ENCODE measurements at regions not wholly inside any gene's neighbourhood (a gene's known extent, or its start where the extent isn't known, plus 50 kb on each side); places are given as distances from the start of the nearest gene placed in this dataset.

- H3K27ac Mint-ChIP-seq = no peak overlapping the region
- H3K27me3 Mint-ChIP-seq = no peaks in the 10 kb centered on the region
- POLR2A ChIA-PET = no interaction called here
- no peak overlapping the region for H3K4me3 Mint-ChIP-seq
- no peak for DNase-seq
- CTCF ChIA-PET = no interaction called here
- peaks cover 2% of the 10 kb centered on the region for H3K9me3 Mint-ChIP-seq (ENCODE audit: low read depth)
- H3K36me3 Mint-ChIP-seq (ENCODE audit: low read depth) = peaks cover 1% of the 10 kb centered on the region
- no peaks in the 10 kb centered on the region for H3K4me1 Mint-ChIP-seq
- ATAC-seq = no peak
- intact Hi-C loops (cut with DNase I, micrococcal nuclease) = no loop called here
These were observed 240.8 kb upstream of the CNTN6 start for GRCh38 chr3:852033-852432.

GRCh38 chr3:853489-853888, 239.3 kb upstream of the CNTN6 start:
- no peak overlapping the region for H3K27ac Mint-ChIP-seq

GRCh38 chr3:859135-859534, 233.7 kb upstream of the CNTN6 start:
- no peak for DNase-seq
- ChIA-PET POLR2A (no interaction called here), CTCF (no interaction called here)
- Mint-ChIP-seq H3K27me3 (no peaks in the 10 kb centered on the region), H3K4me1 (no peaks in the 10 kb centered on the region), H3K36me3 (ENCODE audit: low read depth) (peaks cover 1% of the 10 kb centered on the region), H3K27ac (no peak overlapping the region), H3K4me3 (no peak overlapping the region), H3K9me3 (ENCODE audit: low read depth) (peaks cover 5% of the 10 kb centered on the region)
- ATAC-seq = no peak
- intact Hi-C loops (cut with DNase I, micrococcal nuclease) = no loop called here

More at GRCh38 chr3:853489-853888, 239.3 kb upstream of the CNTN6 start:
- H3K27me3 Mint-ChIP-seq = no peaks in the 10 kb centered on the region
- intact Hi-C loops (cut with DNase I, micrococcal nuclease) = no loop called here
- ChIA-PET CTCF (no interaction called here), POLR2A (no interaction called here)
- ATAC-seq (no peak), DNase-seq (no peak)
- no peak overlapping the region for H3K4me3 Mint-ChIP-seq
- no peaks in the 10 kb centered on the region for H3K4me1 Mint-ChIP-seq
- H3K9me3 Mint-ChIP-seq (ENCODE audit: low read depth) = peaks cover 2% of the 10 kb centered on the region
- peaks cover 1% of the 10 kb centered on the region for H3K36me3 Mint-ChIP-seq (ENCODE audit: low read depth)

GRCh38 chr3:861721-862120, 231.1 kb upstream of the CNTN6 start:
- no peaks in the 10 kb centered on the region for H3K4me1 Mint-ChIP-seq
- H3K27me3 Mint-ChIP-seq = no peaks in the 10 kb centered on the region
- intact Hi-C loops (cut with DNase I, micrococcal nuclease) = no loop called here
- ChIA-PET CTCF (no interaction called here), POLR2A (no interaction called here)
- DNase-seq (no peak), ATAC-seq (no peak)
- H3K9me3 Mint-ChIP-seq (ENCODE audit: low read depth) = peaks cover 4% of the 10 kb centered on the region
- no peak overlapping the region for H3K4me3 Mint-ChIP-seq
- no peaks in the 10 kb centered on the region for H3K36me3 Mint-ChIP-seq (ENCODE audit: low read depth)
- H3K27ac Mint-ChIP-seq = no peak overlapping the region

- H3K9me3 Mint-ChIP-seq (ENCODE audit: low read depth) = peaks cover 2% of the 10 kb centered on the region
- intact Hi-C loops (cut with DNase I, micrococcal nuclease) = no loop called here
- no peak overlapping the region for H3K4me3 Mint-ChIP-seq
- DNase-seq (no peak), ATAC-seq (no peak)
- no peaks in the 10 kb centered on the region for H3K4me1 Mint-ChIP-seq
- CTCF ChIA-PET = no interaction called here
- H3K36me3 Mint-ChIP-seq (ENCODE audit: low read depth) = no peaks in the 10 kb centered on the region
- H3K27ac Mint-ChIP-seq = no peak overlapping the region
- H3K27me3 Mint-ChIP-seq = no peaks in the 10 kb centered on the region
- POLR2A ChIA-PET = no interaction called here
These were observed 223.6 kb upstream of the CNTN6 start for GRCh38 chr3:869269-869668.

GRCh38 chr3:869734-870133, 223.1 kb upstream of the CNTN6 start:
- intact Hi-C loops (cut with DNase I, micrococcal nuclease) = no loop called here
- H3K4me1 Mint-ChIP-seq = no peaks in the 10 kb centered on the region
- peaks cover 2% of the 10 kb centered on the region for H3K9me3 Mint-ChIP-seq (ENCODE audit: low read depth)
- ChIA-PET POLR2A (no interaction called here), CTCF (no interaction called here)
- H3K4me3 Mint-ChIP-seq = no peak overlapping the region
- DNase-seq (no peak), ATAC-seq (no peak)
- no peaks in the 10 kb centered on the region for H3K36me3 Mint-ChIP-seq (ENCODE audit: low read depth)
- no peaks in the 10 kb centered on the region for H3K27me3 Mint-ChIP-seq
- H3K27ac Mint-ChIP-seq = no peak overlapping the region

- Mint-ChIP-seq H3K4me3 (no peak overlapping the region), H3K27me3 (no peaks in the 10 kb centered on the region), H3K9me3 (ENCODE audit: low read depth) (peaks cover 2% of the 10 kb centered on the region), H3K27ac (no peak overlapping the region), H3K36me3 (ENCODE audit: low read depth) (no peaks in the 10 kb centered on the region), H3K4me1 (no peaks in the 10 kb centered on the region)
- no peak for ATAC-seq
- DNase-seq = no peak
- ChIA-PET CTCF (interaction anchor here (1.8 kb wide), 1 partner anchor 8 kb away, joined by 5 read pairs; no protein-coding TSS in a partner anchor), POLR2A (no interaction called here)
- intact Hi-C loops (cut with DNase I, micrococcal nuclease) = no loop called here
These were observed 221.2 kb upstream of the CNTN6 start for GRCh38 chr3:871651-872050.

- no peak overlapping the region for H3K27ac Mint-ChIP-seq
- CTCF ChIA-PET = no interaction called here
- POLR2A ChIA-PET = no interaction called here
- no peaks in the 10 kb centered on the region for H3K36me3 Mint-ChIP-seq (ENCODE audit: low read depth)
- no peak overlapping the region for H3K4me3 Mint-ChIP-seq
- peaks cover 2% of the 10 kb centered on the region for H3K9me3 Mint-ChIP-seq (ENCODE audit: low read depth)
- no peaks in the 10 kb centered on the region for H3K4me1 Mint-ChIP-seq
- no peak for ATAC-seq
- H3K27me3 Mint-ChIP-seq = no peaks in the 10 kb centered on the region
- no peak for DNase-seq
- intact Hi-C loops (cut with DNase I, micrococcal nuclease) = no loop called here
These were observed 215.8 kb upstream of the CNTN6 start for GRCh38 chr3:877001-877400.

- CTCF ChIA-PET = no interaction called here
- intact Hi-C loops (cut with DNase I, micrococcal nuclease) = no loop called here
- Mint-ChIP-seq H3K27me3 (no peaks in the 10 kb centered on the region), H3K27ac (no peak overlapping the region), H3K4me3 (no peak overlapping the region), H3K4me1 (no peaks in the 10 kb centered on the region), H3K9me3 (ENCODE audit: low read depth) (peaks cover 2% of the 10 kb centered on the region), H3K36me3 (ENCODE audit: low read depth) (no peaks in the 10 kb centered on the region)
- ATAC-seq (no peak), DNase-seq (no peak)
- POLR2A ChIA-PET = no interaction called here
These were observed 214.1 kb upstream of the CNTN6 start for GRCh38 chr3:878746-879145.

GRCh38 chr3:880371-880770, 212.5 kb upstream of the CNTN6 start:
- DNase-seq (no peak), ATAC-seq (no peak)
- Mint-ChIP-seq H3K4me1 (no peaks in the 10 kb centered on the region), H3K9me3 (ENCODE audit: low read depth) (peaks cover 2% of the 10 kb centered on the region), H3K27me3 (no peaks in the 10 kb centered on the region), H3K27ac (no peak overlapping the region), H3K36me3 (ENCODE audit: low read depth) (no peaks in the 10 kb centered on the region), H3K4me3 (no peak overlapping the region)
- POLR2A ChIA-PET = no interaction called here
- CTCF ChIA-PET = interaction anchor here (0.6 kb wide), 1 partner anchor 1119 kb away, joined by 3 read pairs; no protein-coding TSS in a partner anchor
- intact Hi-C loops (cut with DNase I, micrococcal nuclease) = no loop called here

GRCh38 chr3:882533-882932, 210.3 kb upstream of the CNTN6 start:
- DNase-seq (no peak), ATAC-seq (no peak)
- no peaks in the 10 kb centered on the region for H3K4me1 Mint-ChIP-seq
- no peaks in the 10 kb centered on the region for H3K27me3 Mint-ChIP-seq
- ChIA-PET POLR2A (no interaction called here), CTCF (no interaction called here)
- intact Hi-C loops (cut with DNase I, micrococcal nuclease) = no loop called here
- H3K9me3 Mint-ChIP-seq (ENCODE audit: low read depth) = peaks cover 2% of the 10 kb centered on the region
- H3K36me3 Mint-ChIP-seq (ENCODE audit: low read depth) = no peaks in the 10 kb centered on the region
- no peak overlapping the region for H3K27ac Mint-ChIP-seq
- H3K4me3 Mint-ChIP-seq = no peak overlapping the region

- CTCF ChIA-PET = no interaction called here
- H3K27me3 Mint-ChIP-seq = no peaks in the 10 kb centered on the region
- intact Hi-C loops (cut with DNase I, micrococcal nuclease) = loop anchor here in 1 of 2 experiments (2.0 kb wide), 1 partner anchor 1255 kb away; no protein-coding TSS in a partner anchor
- no peak overlapping the region for H3K4me3 Mint-ChIP-seq
- POLR2A ChIA-PET = no interaction called here
- no peak for ATAC-seq
- peaks cover 8% of the 10 kb centered on the region for H3K9me3 Mint-ChIP-seq (ENCODE audit: low read depth)
- no peak overlapping the region for H3K27ac Mint-ChIP-seq
- DNase-seq = no peak
- H3K4me1 Mint-ChIP-seq = no peaks in the 10 kb centered on the region
- no peaks in the 10 kb centered on the region for H3K36me3 Mint-ChIP-seq (ENCODE audit: low read depth)
These were observed 190.7 kb upstream of the CNTN6 start for GRCh38 chr3:901953-902778.

All from activated CD4-positive, alpha-beta T cell treated with anti-CD3 and anti-CD28 coated beads for 36 hours (primary cell).